GM13977 (cell line): ENCODE measurements at regions not wholly inside any gene's neighbourhood (a gene's known extent, or its start where the extent isn't known, plus 50 kb on each side); places are given as distances from the start of the nearest gene placed in this dataset.

Experiments used
- DNase-seq: peaks from one replicate; pipeline ENCODE4 v3.0.0; 2012; ENCODE audit warnings: low spot score
- CTCF ChIP-seq: IDR thresholded peaks from 2 replicates; pipeline ENCODE4 v1.5.1; 2012; ENCODE audit warnings: mild to moderate bottlenecking, control low read depth; ENCODE audit not compliant: insufficient read depth; ENCODE audit errors: extremely low read depth, missing control alignments
- in situ Hi-C: fragments of 300-500 bp; cut with MboI; formaldehyde crosslinking; loops from one replicate; pipeline ENCODE4 v1.12.0; 2022; ENCODE audit warnings: low sequenced_read_pairs, low pct_unique_long_range_greater_than_20kb, mixed read lengths, inconsistent platforms; ENCODE audit not compliant: unreplicated experiment

- DNase-seq, result no peak
- in situ Hi-C loops, result no loop called here
- TF ChIP-seq CTCF, result no peak
Observed at GRCh38 chr1:188188317-188188716, 1359.6 kb downstream of the PLA2G4A start.

GRCh38 chr1:188194916-188195315 lies 1366.2 kb downstream of the PLA2G4A start:
- TF ChIP-seq CTCF, result no peak
- no peak for DNase-seq
- in situ Hi-C loops, result no loop called here

GRCh38 chr1:188218289-188218688 lies 1389.5 kb downstream of the PLA2G4A start:
- in situ Hi-C loops, result no loop called here
- TF ChIP-seq CTCF, result no peak
- DNase-seq, result no peak

GRCh38 chr1:188220051-188220450 lies 1391.3 kb downstream of the PLA2G4A start:
- DNase-seq, result no peak
- in situ Hi-C loops, result no loop called here
- TF ChIP-seq CTCF, result no peak

GRCh38 chr1:188224263-188224662 lies 1395.5 kb downstream of the PLA2G4A start:
- no peak for TF ChIP-seq CTCF
- no peak for DNase-seq
- in situ Hi-C loops, result no loop called here

GRCh38 chr1:188225975-188226374 lies 1397.2 kb downstream of the PLA2G4A start:
- no peak for TF ChIP-seq CTCF
- in situ Hi-C loops, result no loop called here
- no peak for DNase-seq

- in situ Hi-C loops, result no loop called here
- no peak for DNase-seq
- no peak for TF ChIP-seq CTCF
Observed at GRCh38 chr1:188228623-188229022, 1399.9 kb downstream of the PLA2G4A start.
